GM12878 (cell line): ENCODE measurements at regions not wholly inside any gene's neighbourhood (a gene's known extent, or its start where the extent isn't known, plus 50 kb on each side); places are given as distances from the start of the nearest gene placed in this dataset.

ENCODE experiments used
- BCL3 ChIP-seq: IDR thresholded peaks from 2 replicates; pipeline ENCODE4 v1.6.1; 2011; ENCODE audit warnings: borderline replicate concordance, low read depth, mild to moderate bottlenecking, moderate library complexity, low read length; ENCODE audit not compliant: insufficient read depth, poor library complexity, severe bottlenecking
- EGR1 ChIP-seq, 2 experiments: IDR thresholded peaks; 1 replicate in 1 of 2; 2 replicates in 1 of 2; pipeline ENCODE4 v1.6.1; 2011 to 2012; ENCODE audit warnings: low read depth in 2 of 2, low read length in 2 of 2, borderline replicate concordance in 1 of 2, mild to moderate bottlenecking in 1 of 2, moderate library complexity in 1 of 2
- HDAC2 ChIP-seq: fragments of 200-600 bp; sonication (generic); IDR thresholded peaks from 2 replicates; pipeline ENCODE4 v1.6.1; 2017
- JUNB ChIP-seq: IDR thresholded peaks from 2 replicates; pipeline ENCODE4 v1.6.1; 2016; ENCODE audit warnings: antibody characterized with exemption, mild to moderate bottlenecking
- MYC ChIP-seq: IDR thresholded peaks from 2 replicates; pipeline ENCODE4 v1.6.1; 2011; ENCODE audit warnings: mild to moderate bottlenecking, low read length, moderate library complexity, inconsistent platforms; ENCODE audit not compliant: insufficient read depth, insufficient replicate concordance, insufficient read length, severe bottlenecking
- RAD21 ChIP-seq: IDR thresholded peaks from 2 replicates; pipeline ENCODE4 v1.6.1; 2011; ENCODE audit warnings: mild to moderate bottlenecking, low read depth, low read length, moderate library complexity; ENCODE audit not compliant: insufficient read depth
- SUZ12 ChIP-seq: fragments of 200-600 bp; sonication (generic); IDR thresholded peaks from one replicate; pipeline ENCODE4 v1.6.1; 2018; ENCODE audit warnings: antibody characterized with exemption, mild to moderate bottlenecking; ENCODE audit not compliant: unreplicated experiment
- TBL1XR1 ChIP-seq: IDR thresholded peaks from 2 replicates; pipeline ENCODE4 v1.6.1; 2012; ENCODE audit warnings: low read depth, low read length, improper control_type of control experiment
- ZBTB11 ChIP-seq: fragments of 450-650 bp; formaldehyde crosslinking; IDR thresholded peaks from 2 replicates; pipeline ENCODE4 v1.5.0; 2022; ENCODE audit warnings: mild to moderate bottlenecking, missing genetic modification characterization
- ZBTB40 ChIP-seq: fragments of 450-650 bp; IDR thresholded peaks from 2 replicates; pipeline ENCODE4 v1.6.1; 2016; ENCODE audit warnings: mild to moderate bottlenecking, moderate library complexity, borderline replicate concordance

GRCh38 chr10:53534428-53534827, 761.8 kb upstream of the MBL2 start (continued):
- TF ChIP-seq ZBTB11 (CRISPR knock-in tag) = no peak
- no peak for TF ChIP-seq TBL1XR1
- no peak for TF ChIP-seq MYC
- no peak for TF ChIP-seq HDAC2
- no peak for TF ChIP-seq JUNB
- no peak for TF ChIP-seq ZBTB40
- TF ChIP-seq BCL3 = no peak
- no peak for TF ChIP-seq EGR1 (IDR thresholded peaks at IDR 0.05; ENCODE audit: borderline replicate concordance in 1 of 2, low read depth in 2 of 2, low read length in 2 of 2)
- no peak for TF ChIP-seq RAD21
- no peak for TF ChIP-seq SUZ12
